ENCODE measurements at regions not wholly inside any gene's neighbourhood (a gene's known extent, or its start where the extent isn't known, plus 50 kb on each side); places are given as distances from the start of the nearest gene placed in this dataset.

DNA sequence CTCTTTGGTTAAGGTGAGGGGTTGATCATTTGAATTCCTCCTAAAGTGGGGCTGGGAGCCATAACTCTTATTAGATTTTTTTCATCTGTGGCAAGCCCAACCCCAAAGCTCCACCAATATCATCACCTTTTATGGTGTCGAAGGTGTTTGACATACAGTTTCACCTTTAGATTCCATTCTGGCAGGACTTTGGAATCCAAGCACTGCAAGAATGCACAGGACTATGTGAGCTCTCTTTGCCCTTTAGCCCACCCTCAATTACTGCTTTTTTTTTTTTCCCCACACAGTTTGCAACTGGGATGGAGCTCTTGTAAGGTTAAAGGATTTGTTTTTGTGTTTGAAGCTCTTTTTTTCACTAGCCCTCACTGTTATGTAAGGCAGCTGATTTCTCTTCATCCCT is 154.0 kb upstream of the KCNJ16 start:
- Histone ChIP-seq H3K36me3 (no peaks in the 10 kb centered on the region), H3K4me1 (ENCODE audit: insufficient read depth) (no peaks in the 10 kb centered on the region), H3K9me3 (no peaks in the 10 kb centered on the region), H3K27ac (no peak overlapping the region), H3K27me3 (no peaks in the 10 kb centered on the region), H3K4me3 (no peak overlapping the region)
- intact Hi-C loops (cut with DNase I) = no loop called here
- no peak for TF ChIP-seq POLR2A (IDR thresholded peaks at IDR 0.05)
- no peak for TF ChIP-seq EP300 (IDR thresholded peaks at IDR 0.05)
- TF ChIP-seq, protein P1, sequence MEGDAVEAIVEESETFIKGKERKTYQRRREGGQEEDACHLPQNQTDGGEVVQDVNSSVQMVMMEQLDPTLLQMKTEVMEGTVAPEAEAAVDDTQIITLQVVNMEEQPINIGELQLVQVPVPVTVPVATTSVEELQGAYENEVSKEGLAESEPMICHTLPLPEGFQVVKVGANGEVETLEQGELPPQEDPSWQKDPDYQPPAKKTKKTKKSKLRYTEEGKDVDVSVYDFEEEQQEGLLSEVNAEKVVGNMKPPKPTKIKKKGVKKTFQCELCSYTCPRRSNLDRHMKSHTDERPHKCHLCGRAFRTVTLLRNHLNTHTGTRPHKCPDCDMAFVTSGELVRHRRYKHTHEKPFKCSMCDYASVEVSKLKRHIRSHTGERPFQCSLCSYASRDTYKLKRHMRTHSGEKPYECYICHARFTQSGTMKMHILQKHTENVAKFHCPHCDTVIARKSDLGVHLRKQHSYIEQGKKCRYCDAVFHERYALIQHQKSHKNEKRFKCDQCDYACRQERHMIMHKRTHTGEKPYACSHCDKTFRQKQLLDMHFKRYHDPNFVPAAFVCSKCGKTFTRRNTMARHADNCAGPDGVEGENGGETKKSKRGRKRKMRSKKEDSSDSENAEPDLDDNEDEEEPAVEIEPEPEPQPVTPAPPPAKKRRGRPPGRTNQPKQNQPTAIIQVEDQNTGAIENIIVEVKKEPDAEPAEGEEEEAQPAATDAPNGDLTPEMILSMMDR (IDR thresholded peaks at IDR 0.05) = no peak
- DNase-seq = no peak
- 67 to 82% (median 74%) methylated on average over 1 of the region's 1 CpG for WGBS, 3 donors

DNA sequence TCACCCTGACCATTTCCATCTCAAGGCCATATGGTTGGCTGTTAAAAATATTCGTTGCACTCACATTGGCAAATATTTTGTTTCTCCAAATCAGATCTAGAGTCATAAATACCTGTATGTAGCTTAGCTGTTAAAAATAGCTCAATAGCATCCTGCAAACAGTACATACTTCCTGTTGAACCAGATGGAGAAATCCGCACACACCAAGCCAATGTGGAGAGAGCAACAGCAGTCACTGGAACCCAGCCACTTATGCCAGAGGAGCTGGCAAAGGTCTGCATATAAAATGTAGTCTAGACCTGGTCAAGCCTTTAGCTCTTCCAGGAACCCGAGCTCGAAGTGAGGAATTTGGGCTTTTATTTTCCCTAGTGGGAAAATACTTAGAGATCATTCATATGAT is 146.4 kb upstream of the KCNJ16 start:
- WGBS, 3 donors = 65 to 76% (median 66%) methylated on average over 4 of the region's 4 CpGs
- no peak overlapping the region for H3K4me3 ChIP-seq
- H3K27ac ChIP-seq = no peak overlapping the region
- H3K27me3 ChIP-seq = no peaks in the 10 kb centered on the region
- H3K36me3 ChIP-seq = no peaks in the 10 kb centered on the region
- no peaks in the 10 kb centered on the region for H3K4me1 ChIP-seq (ENCODE audit: insufficient read depth)
- DNase-seq = no peak
- intact Hi-C loops (cut with DNase I) = no loop called here
- TF ChIP-seq POLR2A (IDR thresholded peaks at IDR 0.05) (no peak), EP300 (IDR thresholded peaks at IDR 0.05) (no peak)
- TF ChIP-seq, protein P1 (IDR thresholded peaks at IDR 0.05) = no peak
- H3K9me3 ChIP-seq = no peaks in the 10 kb centered on the region

DNA sequence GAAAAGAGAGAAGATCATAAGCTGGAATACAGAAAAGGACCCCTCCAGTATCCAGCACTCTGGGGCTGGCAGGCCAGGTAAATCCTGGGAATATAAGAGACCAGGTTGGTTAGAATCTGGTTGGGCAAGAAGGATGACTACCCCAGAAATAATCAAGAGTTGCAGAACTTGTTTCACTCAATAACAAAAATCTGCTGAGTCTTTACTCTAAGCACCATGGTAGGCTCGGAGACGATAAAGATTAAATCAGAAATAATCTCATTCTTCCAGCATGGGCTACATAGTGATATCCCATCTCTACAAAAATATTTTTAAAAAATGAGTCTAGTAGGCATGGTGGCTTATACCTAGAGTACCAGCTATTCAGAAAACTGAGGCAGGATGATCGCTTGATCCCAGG is 138.0 kb upstream of the KCNJ16 start:
- H3K36me3 ChIP-seq = no peaks in the 10 kb centered on the region
- no peaks in the 10 kb centered on the region for H3K4me1 ChIP-seq (ENCODE audit: insufficient read depth)
- H3K27ac ChIP-seq = no peak overlapping the region
- no peaks in the 10 kb centered on the region for H3K27me3 ChIP-seq
- no peaks in the 10 kb centered on the region for H3K9me3 ChIP-seq
- WGBS, 3 donors = 80 to 95% (median 95%) methylated on average over 3 of the region's 3 CpGs
- intact Hi-C loops (cut with DNase I) = no loop called here
- no peak for DNase-seq
- no peak overlapping the region for H3K4me3 ChIP-seq
- TF ChIP-seq POLR2A (IDR thresholded peaks at IDR 0.05) (no peak), EP300 (IDR thresholded peaks at IDR 0.05) (no peak)
- TF ChIP-seq, protein P1 (IDR thresholded peaks at IDR 0.05) = no peak

DNA sequence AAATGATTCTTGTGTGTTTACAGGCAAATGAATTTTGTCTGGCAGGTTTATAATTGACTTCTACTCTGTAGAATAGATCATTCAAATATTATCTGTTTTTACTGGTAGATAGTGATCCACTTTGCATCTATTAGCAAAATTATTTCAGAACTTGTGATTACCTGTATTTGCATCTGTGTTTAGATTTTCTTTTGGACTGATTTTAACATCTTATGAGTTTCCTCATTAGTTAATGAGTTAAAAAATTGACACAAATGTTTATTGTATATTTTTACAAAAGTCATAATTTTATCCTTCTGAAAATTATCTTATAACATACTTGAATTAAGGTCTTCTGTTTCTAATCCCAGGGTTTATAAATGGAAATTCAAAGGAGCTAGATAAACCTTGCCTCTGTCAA is 132.0 kb upstream of the KCNJ16 start:
- Histone ChIP-seq H3K27me3 (no peaks in the 10 kb centered on the region), H3K27ac (no peak overlapping the region), H3K9me3 (no peaks in the 10 kb centered on the region), H3K4me3 (no peak overlapping the region), H3K36me3 (no peaks in the 10 kb centered on the region), H3K4me1 (ENCODE audit: insufficient read depth) (no peaks in the 10 kb centered on the region)
- DNase-seq = no peak
- intact Hi-C loops (cut with DNase I) = no loop called here
- TF ChIP-seq POLR2A (IDR thresholded peaks at IDR 0.05) (no peak), EP300 (IDR thresholded peaks at IDR 0.05) (no peak)
- TF ChIP-seq, protein P1 (IDR thresholded peaks at IDR 0.05) = no peak

DNA sequence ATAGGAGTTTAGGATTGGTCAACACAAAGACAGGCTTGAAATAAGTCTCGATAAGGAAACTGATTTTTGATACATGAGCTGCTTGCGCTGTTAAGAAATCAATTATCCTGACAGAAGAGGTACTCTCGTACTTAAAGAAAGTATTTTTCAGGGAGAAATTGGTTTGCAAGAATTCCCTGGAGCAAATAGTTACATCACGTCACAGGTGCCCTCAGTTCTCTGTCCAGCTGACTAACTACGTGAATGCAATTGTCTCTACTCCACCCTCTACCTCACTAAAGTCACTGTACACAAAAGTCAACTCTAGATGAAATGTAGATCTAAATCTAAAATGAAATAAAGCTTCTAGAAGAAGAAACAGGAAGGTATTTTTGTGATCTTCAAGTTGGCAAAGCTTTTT is 130.6 kb upstream of the KCNJ16 start:
- 94 to 98% (median 97%) methylated on average over 5 of the region's 5 CpGs for WGBS, 3 donors
- H3K4me3 ChIP-seq = no peak overlapping the region
- no peak overlapping the region for H3K27ac ChIP-seq
- no peaks in the 10 kb centered on the region for H3K36me3 ChIP-seq
- no peaks in the 10 kb centered on the region for H3K9me3 ChIP-seq
- H3K4me1 ChIP-seq (ENCODE audit: insufficient read depth) = no peaks in the 10 kb centered on the region
- no peak for DNase-seq
- intact Hi-C loops (cut with DNase I) = no loop called here
- H3K27me3 ChIP-seq = no peaks in the 10 kb centered on the region
- TF ChIP-seq POLR2A (IDR thresholded peaks at IDR 0.05) (no peak), EP300 (IDR thresholded peaks at IDR 0.05) (no peak)
- TF ChIP-seq, protein P1 (IDR thresholded peaks at IDR 0.05) = no peak

Data from ovary (tissue), 7 donors.